Calu3 (cell line): ENCODE measurements at regions not wholly inside any gene's neighbourhood (a gene's known extent, or its start where the extent isn't known, plus 50 kb on each side); places are given as distances from the start of the nearest gene placed in this dataset.

Source experiments
- BruUV-seq: library from RNA; stranded (reverse); fragments of 400-500 nt; replicated peaks from 2 replicates; lab custom pipeline; 2021; lab: Mats Ljungman, UMichigan
- CTCF ChIA-PET: fragments of 300-600 bp; sonication (Branson Sonifier 250); formaldehyde crosslinking; loops from one replicate; lab custom pipeline; 2022; ENCODE audit warnings: antibody characterized with exemption; lab: Charles Lee
- DNase-seq: peaks from one replicate; pipeline ENCODE4 v3.0.0; 2022
- H3K27ac Mint-ChIP-seq: one replicate; pipeline ENCODE4 v1.8.0; 2022; ENCODE audit warnings: mixed read lengths; ENCODE audit not compliant: unreplicated experiment
- H3K27me3 Mint-ChIP-seq: one replicate; pipeline ENCODE4 v1.8.0; 2022; ENCODE audit warnings: mixed read lengths; ENCODE audit not compliant: unreplicated experiment
- H3K36me3 Mint-ChIP-seq: one replicate; pipeline ENCODE4 v1.8.0; 2022; ENCODE audit warnings: mild to moderate bottlenecking, moderate library complexity, mixed read lengths; ENCODE audit not compliant: insufficient read depth, unreplicated experiment
- H3K4me1 Mint-ChIP-seq: one replicate; pipeline ENCODE4 v1.8.0; 2022; ENCODE audit warnings: mild to moderate bottlenecking, low read depth, mixed read lengths; ENCODE audit not compliant: unreplicated experiment
- H3K4me3 Mint-ChIP-seq: one replicate; pipeline ENCODE4 v1.8.0; 2022; ENCODE audit warnings: mild to moderate bottlenecking, low read depth, moderate library complexity, mixed read lengths; ENCODE audit not compliant: unreplicated experiment
- H3K9me3 Mint-ChIP-seq: one replicate; pipeline ENCODE4 v1.8.0; 2022; ENCODE audit warnings: low read depth, mixed read lengths; ENCODE audit not compliant: unreplicated experiment
- intact Hi-C: fragments of 100-400 bp; cut with micrococcal nuclease; formaldehyde crosslinking; loops from one replicate; pipeline ENCODE4 v1.10.0; 2022; ENCODE audit not compliant: unreplicated experiment
- TF ChIP-seq, protein P1 (sequence below): fragments of 200-600 bp; IDR thresholded peaks from one replicate; pipeline ENCODE4 v1.8.0; 2022; ENCODE audit warnings: antibody characterized with exemption; ENCODE audit not compliant: unreplicated experiment

DNA sequence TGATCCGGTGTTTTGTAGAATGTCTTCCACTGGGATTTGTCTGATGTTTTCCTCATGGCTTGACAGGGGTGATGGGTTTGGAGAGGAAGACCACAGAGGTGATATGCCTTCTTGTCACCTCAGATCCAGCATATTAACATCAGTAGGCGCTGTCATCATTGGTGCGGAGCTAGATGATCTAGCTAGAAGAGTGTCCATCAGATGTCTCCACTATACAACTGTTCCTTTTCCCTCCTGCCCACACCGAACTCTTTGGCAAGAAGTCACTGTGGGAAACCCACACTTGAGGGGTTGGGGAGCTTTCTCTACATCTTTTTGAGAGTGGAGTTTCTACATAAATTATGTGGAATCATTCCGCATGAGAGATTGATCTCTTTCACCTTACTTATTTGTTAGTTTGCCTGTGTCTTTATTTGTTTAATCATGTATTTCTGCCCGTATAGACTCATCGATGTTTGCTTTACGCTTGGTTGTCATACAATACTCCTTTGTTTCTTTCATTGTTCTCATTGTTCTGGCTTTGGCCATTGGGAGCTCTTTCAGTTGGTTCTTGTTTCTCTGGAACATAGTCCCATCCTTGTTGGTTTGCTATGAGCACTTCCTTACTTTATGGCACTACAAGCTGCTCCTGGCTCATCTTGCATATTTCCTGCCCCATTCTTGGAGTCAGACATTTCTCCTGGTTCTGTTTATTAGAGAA lies 1420.3 kb downstream of the BRD1 start:
- intact Hi-C loops, result no loop called here
- Mint-ChIP-seq H3K27ac (no peak overlapping the region), H3K36me3 (no peaks in the 10 kb centered on the region), H3K27me3 (no peaks in the 10 kb centered on the region), H3K4me1 (no peaks in the 10 kb centered on the region), H3K9me3 (peaks cover 19% of the 10 kb centered on the region), H3K4me3 (no peak overlapping the region)
- no TSS peak for BruUV-seq
- TF ChIP-seq, protein P1, sequence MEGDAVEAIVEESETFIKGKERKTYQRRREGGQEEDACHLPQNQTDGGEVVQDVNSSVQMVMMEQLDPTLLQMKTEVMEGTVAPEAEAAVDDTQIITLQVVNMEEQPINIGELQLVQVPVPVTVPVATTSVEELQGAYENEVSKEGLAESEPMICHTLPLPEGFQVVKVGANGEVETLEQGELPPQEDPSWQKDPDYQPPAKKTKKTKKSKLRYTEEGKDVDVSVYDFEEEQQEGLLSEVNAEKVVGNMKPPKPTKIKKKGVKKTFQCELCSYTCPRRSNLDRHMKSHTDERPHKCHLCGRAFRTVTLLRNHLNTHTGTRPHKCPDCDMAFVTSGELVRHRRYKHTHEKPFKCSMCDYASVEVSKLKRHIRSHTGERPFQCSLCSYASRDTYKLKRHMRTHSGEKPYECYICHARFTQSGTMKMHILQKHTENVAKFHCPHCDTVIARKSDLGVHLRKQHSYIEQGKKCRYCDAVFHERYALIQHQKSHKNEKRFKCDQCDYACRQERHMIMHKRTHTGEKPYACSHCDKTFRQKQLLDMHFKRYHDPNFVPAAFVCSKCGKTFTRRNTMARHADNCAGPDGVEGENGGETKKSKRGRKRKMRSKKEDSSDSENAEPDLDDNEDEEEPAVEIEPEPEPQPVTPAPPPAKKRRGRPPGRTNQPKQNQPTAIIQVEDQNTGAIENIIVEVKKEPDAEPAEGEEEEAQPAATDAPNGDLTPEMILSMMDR, result no peak
- CTCF ChIA-PET, result interaction anchor here (0.6 kb wide), 1 partner anchor 1109 kb away, joined by 5 read pairs; no protein-coding TSS in a partner anchor
- no peak for DNase-seq

- no peak for DNase-seq
- no peak overlapping the region for H3K4me3 Mint-ChIP-seq
- BruUV-seq, result no TSS peak
- H3K9me3 Mint-ChIP-seq, result peaks cover 22% of the 10 kb centered on the region
- intact Hi-C loops, result no loop called here
- H3K27me3 Mint-ChIP-seq, result no peaks in the 10 kb centered on the region
- no peak overlapping the region for H3K27ac Mint-ChIP-seq
- CTCF ChIA-PET, result no interaction called here
- H3K36me3 Mint-ChIP-seq, result no peaks in the 10 kb centered on the region
- H3K4me1 Mint-ChIP-seq, result no peaks in the 10 kb centered on the region
- TF ChIP-seq, protein P1, result no peak
Measured at GRCh38 chr22:48406161-48406560, 1421.5 kb downstream of the BRD1 start.

DNA sequence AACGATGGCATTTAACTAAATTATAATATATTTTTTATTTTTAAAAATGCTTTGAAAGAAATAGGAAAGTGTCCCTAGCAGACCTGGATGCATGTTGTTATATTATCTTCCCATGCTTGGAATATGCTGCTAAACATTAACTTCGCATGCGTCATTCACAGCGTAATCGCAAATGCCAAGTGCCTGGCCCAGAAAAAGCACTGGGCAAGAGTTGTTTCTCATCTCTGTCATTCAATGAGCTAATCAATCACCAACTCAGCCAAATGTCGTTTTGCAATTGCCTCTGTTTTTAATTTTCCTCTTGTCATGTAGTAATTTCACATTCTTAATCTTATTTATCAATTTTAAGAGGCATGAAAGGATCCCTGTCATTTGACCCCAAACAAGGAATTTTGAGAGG lies 1421.9 kb downstream of the BRD1 start:
- no peak for DNase-seq

GRCh38 chr22:48404801-48405447 lies 1422.7 kb downstream of the BRD1 start:
- BruUV-seq, result no TSS peak
- CTCF ChIA-PET, result no interaction called here
- Mint-ChIP-seq H3K4me3 (no peak overlapping the region), H3K27ac (no peak overlapping the region), H3K4me1 (no peaks in the 10 kb centered on the region), H3K9me3 (peaks cover 15% of the 10 kb centered on the region), H3K36me3 (no peaks in the 10 kb centered on the region), H3K27me3 (no peaks in the 10 kb centered on the region)
- TF ChIP-seq, protein P1, result no peak
- no peak for DNase-seq
- intact Hi-C loops, result no loop called here

More for the DNA sequence above, 1421.9 kb downstream of the BRD1 start:
- Mint-ChIP-seq H3K27me3 (no peaks in the 10 kb centered on the region), H3K4me1 (no peaks in the 10 kb centered on the region), H3K27ac (no peak overlapping the region), H3K36me3 (no peaks in the 10 kb centered on the region), H3K4me3 (no peak overlapping the region), H3K9me3 (peaks cover 20% of the 10 kb centered on the region)
- CTCF ChIA-PET, result no interaction called here
- intact Hi-C loops, result no loop called here
- TF ChIP-seq, protein P1, result no peak
- BruUV-seq, result no TSS peak
